ENCODE measurements at regions not wholly inside any gene's neighbourhood (a gene's known extent, or its start where the extent isn't known, plus 50 kb on each side); places are given as distances from the start of the nearest gene placed in this dataset.

GRCh38 chr6:14379568-14379967, 262.0 kb downstream of the CD83 start:
- TF ChIP-seq CTCF (IDR thresholded peaks at IDR 0.05; ENCODE audit: insufficient read depth, low read length, poor library complexity, severe bottlenecking), result no peak
- TF ChIP-seq EZH2phosphoT487 (conservative IDR thresholded peaks at IDR 0.05; ENCODE audit: low read length), result no peak
